Right lobe of liver (tissue), 6 donors: ENCODE measurements at regions not wholly inside any gene's neighbourhood (a gene's known extent, or its start where the extent isn't known, plus 50 kb on each side); places are given as distances from the start of the nearest gene placed in this dataset.
"Not testable (repeated sequence)": the region's sequence is repeated elsewhere in the genome, so short reads cannot be mapped to it uniquely, and the experiment has no call there.

Experiments
- ATAC-seq, 4 donors: fragments of 200-7000 bp; cut with Tn5 transposase; one replicate each; pipeline ENCODE4 v1.9.1; 2020; ENCODE audit warnings: mild to moderate bottlenecking in 4 of 4, moderate library complexity in 4 of 4
- DNase-seq, 3 donors: peaks; one replicate each; pipeline ENCODE4 v3.0.0-alpha.2; 2020
- H3K27ac ChIP-seq, 3 donors: fragments of 200-600 bp; one replicate each; pipeline ENCODE4 v1.8.0; 2022
- H3K27me3 ChIP-seq, 2 donors: fragments of 200-600 bp; one replicate each; pipeline ENCODE4 v1.8.0; 2022
- H3K36me3 ChIP-seq, 4 donors: fragments of 200-600 bp; sonication (generic) in 1 of 4; one replicate each; pipeline versions ENCODE4 v1.5.1 to v1.8.0; 2017 to 2022; ENCODE audit warnings: control low read depth in 1 of 4
- H3K4me1 ChIP-seq, 4 donors: fragments of 200-600 bp; sonication (generic) in 1 of 4; one replicate each; pipeline versions ENCODE4 v1.5.1 to v1.8.0; 2017 to 2022; ENCODE audit warnings: control low read depth in 1 of 4
- H3K4me3 ChIP-seq, 3 donors: fragments of 200-600 bp; one replicate each; pipeline ENCODE4 v1.8.0; 2022
- H3K9me3 ChIP-seq, 4 donors: fragments of 200-600 bp; sonication (generic) in 1 of 4; one replicate each; pipeline versions ENCODE4 v1.5.1 to v1.8.0; 2017 to 2022; ENCODE audit warnings: control low read depth in 1 of 4
- POLR2A ChIP-seq: fragments of 450-650 bp; IDR thresholded peaks from one replicate; pipeline ENCODE4 v1.6.1; 2017; ENCODE audit warnings: antibody characterized with exemption, mild to moderate bottlenecking
- WGBS: methylation state at CpG from one replicate; pipeline ENCODE4 v1.1.6; 2018; ENCODE audit warnings: low coverage, low lambda C conversion rate; ENCODE audit not compliant: insufficient coverage; ENCODE audit errors: missing lambda C conversion rate; 5-methylcytosine and 5-hydroxymethylcytosine counted together
- intact Hi-C, 2 donors: fragments of 100-400 bp; cut with DNase I; formaldehyde crosslinking; loops; one replicate each; pipeline versions ENCODE4 v1.11.2 to v1.14.1; 2022
- TF ChIP-seq, protein P1 (sequence below), 4 donors: fragments of 200-600 bp in 3 of 4; fragments of 450-650 bp in 1 of 4; IDR thresholded peaks; one replicate each; pipeline versions ENCODE4 v1.5.1 to v1.8.0; 2016 to 2022; ENCODE audit warnings: antibody characterized with exemption in 4 of 4, mild to moderate bottlenecking in 2 of 4
- donor health status: DM: no; HTN: yes; CAD: no.
- donor health status: DM: no; HTN: no; CAD: no.
- donor health status: DM: no; HTN: no; CAD: no.
- donor health status: DM: no; HTN: yes; CAD: no.
- donor health status: DM: no; HTN: yes; CAD: no.

DNA sequence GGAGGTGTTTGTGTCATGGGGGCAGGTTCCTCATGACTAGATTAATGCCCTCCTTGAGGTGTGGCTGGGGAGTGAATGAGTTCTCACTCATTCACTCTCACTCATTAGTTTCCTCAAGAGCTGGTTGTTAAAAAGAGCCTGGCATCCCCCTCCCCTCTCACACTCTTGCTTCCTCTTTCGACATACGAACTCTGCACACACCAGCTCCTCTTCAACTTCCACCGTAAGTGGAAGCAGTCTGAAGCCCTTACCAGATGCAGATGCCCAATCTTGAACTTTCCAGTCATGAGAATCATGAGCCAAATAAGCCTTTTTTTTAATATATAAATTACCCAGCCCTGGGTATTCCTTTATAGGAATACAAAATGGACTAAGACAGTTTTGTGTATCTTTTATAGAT, 82.5 kb downstream of the SPRY4 start:
- Histone ChIP-seq H3K27me3 (no peaks in the 10 kb centered on the region), H3K9me3 (no peaks in the 10 kb centered on the region), H3K4me3 (no peak overlapping the region), H3K36me3 (no peaks in the 10 kb centered on the region), H3K4me1 (peaks cover 0 to 13% (median 5%) of the 10 kb centered on the region in 4 donors), H3K27ac (no peak overlapping the region)
- DNase-seq = no peak
- WGBS = 80% methylated on average over 3 of the region's 3 CpGs
- no peak for ATAC-seq
- intact Hi-C loops = no loop called here
- no peak for TF ChIP-seq POLR2A
- TF ChIP-seq, protein P1, sequence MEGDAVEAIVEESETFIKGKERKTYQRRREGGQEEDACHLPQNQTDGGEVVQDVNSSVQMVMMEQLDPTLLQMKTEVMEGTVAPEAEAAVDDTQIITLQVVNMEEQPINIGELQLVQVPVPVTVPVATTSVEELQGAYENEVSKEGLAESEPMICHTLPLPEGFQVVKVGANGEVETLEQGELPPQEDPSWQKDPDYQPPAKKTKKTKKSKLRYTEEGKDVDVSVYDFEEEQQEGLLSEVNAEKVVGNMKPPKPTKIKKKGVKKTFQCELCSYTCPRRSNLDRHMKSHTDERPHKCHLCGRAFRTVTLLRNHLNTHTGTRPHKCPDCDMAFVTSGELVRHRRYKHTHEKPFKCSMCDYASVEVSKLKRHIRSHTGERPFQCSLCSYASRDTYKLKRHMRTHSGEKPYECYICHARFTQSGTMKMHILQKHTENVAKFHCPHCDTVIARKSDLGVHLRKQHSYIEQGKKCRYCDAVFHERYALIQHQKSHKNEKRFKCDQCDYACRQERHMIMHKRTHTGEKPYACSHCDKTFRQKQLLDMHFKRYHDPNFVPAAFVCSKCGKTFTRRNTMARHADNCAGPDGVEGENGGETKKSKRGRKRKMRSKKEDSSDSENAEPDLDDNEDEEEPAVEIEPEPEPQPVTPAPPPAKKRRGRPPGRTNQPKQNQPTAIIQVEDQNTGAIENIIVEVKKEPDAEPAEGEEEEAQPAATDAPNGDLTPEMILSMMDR (IDR thresholded peaks at IDR 0.05) = no peak

DNA sequence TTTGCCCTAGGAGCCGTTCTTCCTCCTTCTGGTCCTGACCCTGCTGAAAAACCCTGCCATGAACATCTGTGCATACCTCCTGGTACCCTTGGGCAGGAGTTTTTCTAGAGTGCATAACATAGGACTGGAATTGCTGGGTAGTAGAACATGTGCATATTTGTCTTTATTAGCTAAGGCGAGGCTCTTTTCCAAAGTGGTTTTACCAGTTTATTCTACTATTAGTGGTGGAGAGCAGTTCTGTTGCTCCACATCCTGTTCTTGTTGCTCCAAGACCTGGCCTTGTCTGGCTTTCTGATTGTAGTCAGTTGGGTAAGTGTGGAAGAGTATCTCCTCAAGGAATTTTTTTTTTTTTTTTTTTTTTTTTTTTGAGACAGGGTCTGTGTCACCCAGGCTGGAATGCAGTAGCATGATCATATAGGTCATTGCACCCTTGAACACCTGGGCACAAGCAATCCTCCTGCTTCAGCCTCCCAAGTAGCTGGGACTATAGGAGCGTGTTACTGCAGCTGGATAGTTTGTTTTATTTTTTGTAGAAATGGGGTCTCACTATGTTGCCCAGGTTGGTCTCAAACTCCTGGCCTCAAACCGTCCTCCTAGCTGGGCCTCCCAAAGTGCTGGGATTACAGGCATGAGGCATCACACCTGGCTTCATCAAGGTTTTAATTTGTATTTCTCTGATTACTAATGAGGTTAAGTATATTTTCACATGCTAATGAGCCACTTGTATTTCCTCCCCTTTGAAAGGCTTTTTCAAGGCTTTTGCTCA, 85.2 kb downstream of the SPRY4 start:
- Histone ChIP-seq H3K4me1 (no peaks in the 10 kb centered on the region), H3K27ac (no peak overlapping the region), H3K9me3 (no peaks in the 10 kb centered on the region), H3K27me3 (no peaks in the 10 kb centered on the region), H3K4me3 (no peak overlapping the region), H3K36me3 (no peaks in the 10 kb centered on the region)
- no peak for TF ChIP-seq POLR2A
- TF ChIP-seq, protein P1 (IDR thresholded peaks at IDR 0.05) = no peak
- DNase-seq (no peak), ATAC-seq (no peak)
- intact Hi-C loops = no loop called here
- WGBS = 78% methylated on average over 3 of the region's 4 CpGs

DNA sequence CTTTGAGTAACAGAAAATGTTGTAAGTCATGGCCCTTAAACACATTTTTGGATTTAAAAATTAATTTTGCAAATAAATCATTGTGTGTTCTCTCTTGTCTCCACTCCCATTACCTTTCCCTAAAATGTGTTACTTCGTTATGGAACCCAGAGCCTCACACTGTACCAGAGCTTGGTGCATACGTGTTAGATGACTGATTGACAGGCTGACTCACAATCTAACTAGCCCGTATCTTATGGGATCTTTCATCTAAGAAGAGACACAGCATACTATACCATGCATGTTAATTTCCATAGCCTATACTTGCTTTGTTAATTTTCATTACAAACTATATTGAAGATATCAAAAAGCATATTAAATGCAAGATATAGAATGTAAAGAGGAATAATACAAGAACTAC, 87.1 kb downstream of the SPRY4 start:
- intact Hi-C loops = no loop called here
- Histone ChIP-seq H3K9me3 (no peaks in the 10 kb centered on the region), H3K27me3 (no peaks in the 10 kb centered on the region), H3K4me1 (no peaks in the 10 kb centered on the region), H3K4me3 (no peak overlapping the region), H3K36me3 (no peaks in the 10 kb centered on the region), H3K27ac (no peak overlapping the region)
- no peak for DNase-seq
- TF ChIP-seq, protein P1 (IDR thresholded peaks at IDR 0.05) = no peak
- no peak for TF ChIP-seq POLR2A
- ATAC-seq = no peak
- WGBS = 88% methylated on average over 3 of the region's 3 CpGs

DNA sequence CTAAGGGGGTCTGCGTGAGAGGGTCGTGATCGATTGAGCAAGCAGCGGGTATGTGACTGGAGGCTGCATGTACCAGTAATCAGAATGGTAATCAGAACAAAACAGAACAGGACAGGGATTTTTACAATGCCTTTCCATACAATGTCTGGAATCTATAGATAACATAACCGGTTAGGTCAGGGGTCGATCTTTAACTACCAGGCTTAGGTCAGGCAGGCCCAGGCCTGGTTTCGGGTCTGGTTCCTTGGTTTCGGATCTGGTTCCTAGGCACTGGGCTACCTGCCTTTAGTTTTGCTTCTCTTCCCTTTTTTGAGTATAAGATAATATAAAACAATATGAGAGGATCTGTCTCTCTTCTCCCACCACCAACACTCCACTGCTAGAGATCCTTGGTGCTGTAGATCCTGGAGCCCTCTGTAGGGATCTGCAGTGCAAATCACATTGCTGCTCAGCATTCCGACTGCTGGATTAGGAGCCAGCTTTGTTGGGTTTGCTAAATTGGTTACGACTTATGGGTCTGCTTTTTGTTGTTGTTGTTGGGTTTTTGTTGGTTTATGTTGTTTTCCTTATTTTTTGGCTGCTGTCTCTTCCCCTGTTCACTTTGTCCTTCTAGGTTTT, 88.0 kb downstream of the SPRY4 start:
- ATAC-seq, H3K27me3 ChIP-seq, intact Hi-C loops, H3K36me3 ChIP-seq, DNase-seq, H3K27ac ChIP-seq, H3K4me1 ChIP-seq, H3K4me3 ChIP-seq, H3K9me3 ChIP-seq: not testable (repeated sequence)
- WGBS = 86% methylated on average over 8 of the region's 10 CpGs

DNA sequence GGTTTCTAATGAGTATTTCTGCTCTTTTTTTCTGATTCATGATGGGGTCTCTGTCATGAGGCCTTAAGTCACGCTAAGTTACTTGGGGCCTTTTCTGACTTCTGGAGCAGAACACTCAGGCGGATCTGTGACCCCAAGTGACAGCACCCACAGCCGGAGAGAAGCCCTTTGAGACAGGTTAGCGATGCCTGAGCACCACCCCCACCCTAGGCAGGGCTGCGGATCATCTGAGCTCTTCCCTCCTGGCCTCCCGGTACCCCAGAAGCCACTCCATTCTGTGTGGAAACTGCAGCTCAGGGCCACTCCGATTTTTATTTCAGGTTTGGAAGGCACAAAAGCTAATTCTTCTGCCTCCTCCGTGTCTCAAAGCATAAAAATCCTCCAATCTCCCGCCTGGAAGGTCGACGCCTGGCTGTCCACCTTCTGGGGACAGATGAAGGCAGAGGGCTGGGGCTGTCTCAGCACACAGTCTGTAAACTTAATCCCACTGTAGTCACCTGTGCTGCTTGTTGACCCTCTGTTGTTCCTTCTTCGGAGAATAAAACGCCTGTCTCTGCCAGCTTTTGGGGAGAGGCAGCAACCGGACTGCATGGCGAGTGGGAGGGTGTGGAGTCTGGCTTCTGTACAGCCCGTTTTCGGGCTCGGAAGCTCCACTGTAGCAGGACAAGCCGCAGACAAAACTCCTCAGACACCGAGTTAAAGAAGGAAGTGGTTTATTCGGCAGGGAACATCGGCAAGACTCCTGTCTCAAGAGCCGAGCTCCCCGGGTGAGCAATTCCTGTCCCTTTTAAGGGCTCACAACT, 88.8 kb downstream of the SPRY4 start:
- no peak for TF ChIP-seq POLR2A
- TF ChIP-seq, protein P1 (IDR thresholded peaks at IDR 0.05) = no peak
- intact Hi-C loops = no loop called here
- Histone ChIP-seq H3K9me3 (no peaks in the 10 kb centered on the region), H3K4me1 (no peaks in the 10 kb centered on the region), H3K36me3 (no peaks in the 10 kb centered on the region), H3K27me3 (no peaks in the 10 kb centered on the region), H3K27ac (no peak overlapping the region), H3K4me3 (no peak overlapping the region)
- DNase-seq (no peak), ATAC-seq (no peak)
- WGBS = 68% methylated on average over 17 of the region's 24 CpGs
